ENCODE measurements at regions not wholly inside any gene's neighbourhood (a gene's known extent, or its start where the extent isn't known, plus 50 kb on each side); places are given as distances from the start of the nearest gene placed in this dataset.
A peak's percentile ranks its signal among the peaks of the same experiment; 100 is the strongest.

DNA sequence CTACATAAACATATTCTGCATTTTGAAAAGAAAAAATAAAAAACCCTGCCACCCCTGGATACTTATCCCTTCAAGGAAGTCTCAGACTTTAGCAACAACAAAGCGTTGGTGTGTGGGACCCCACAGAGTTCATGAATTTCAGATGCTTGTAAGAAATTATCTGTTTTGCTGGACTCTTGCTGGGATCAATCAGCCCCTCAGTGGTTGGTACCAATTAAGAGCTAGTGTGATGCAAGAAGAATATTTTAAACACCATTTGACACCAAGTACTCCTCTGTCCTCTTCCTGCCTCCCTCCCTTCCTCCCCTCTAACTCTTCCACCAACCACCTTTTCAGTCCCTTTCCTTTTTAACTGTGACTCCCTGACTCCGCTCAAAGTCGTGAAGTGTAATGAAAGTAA, 51.5 kb downstream of the SST start:
- TF ChIP-seq CTCF (IDR thresholded peaks at IDR 0.05; ENCODE audit: unreplicated experiment): no peak
- H3K9me3 Mint-ChIP-seq: no peaks in the 10 kb centered on the region
- no peaks in the 10 kb centered on the region for H3K36me3 Mint-ChIP-seq
- H3K27me3 Mint-ChIP-seq (ENCODE audit: low read depth): peaks cover 8% of the 10 kb centered on the region
- DNase-seq (ENCODE audit: low spot score in 2 of 2, unreplicated experiment in 2 of 2): no peak
- no peak overlapping the region for H3K27ac Mint-ChIP-seq
- no peaks in the 10 kb centered on the region for H3K4me1 Mint-ChIP-seq
- no peak overlapping the region for H3K4me3 Mint-ChIP-seq

DNA sequence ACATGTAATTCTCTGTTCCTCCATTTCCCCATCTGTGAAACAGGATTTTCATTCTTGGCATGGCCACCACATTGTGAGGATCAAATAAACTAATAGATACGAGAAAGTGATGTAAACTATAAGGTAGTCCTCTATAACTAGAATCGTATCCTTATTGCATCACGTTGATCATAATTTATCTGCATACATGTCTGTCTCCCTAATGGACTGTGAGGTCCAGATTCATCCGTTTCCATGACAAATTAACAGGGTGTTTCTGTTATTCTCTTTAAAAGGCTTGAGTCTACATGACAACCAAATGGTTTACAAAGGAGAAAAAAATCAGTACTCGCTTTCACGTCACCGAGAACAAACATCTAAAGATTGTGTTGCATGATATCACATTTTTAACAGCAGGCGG, 53.0 kb downstream of the SST start:
- Mint-ChIP-seq H3K27me3 (ENCODE audit: low read depth) (peaks cover 8% of the 10 kb centered on the region), H3K4me3 (no peak overlapping the region), H3K9me3 (no peaks in the 10 kb centered on the region)

GRCh38 chr3:187616307-187616972, 53.8 kb downstream of the SST start:
- peak in 1 of 2 experiments; percentile 48 for DNase-seq (ENCODE audit: low spot score in 2 of 2, unreplicated experiment in 2 of 2)
- peaks cover 5% of the 10 kb centered on the region for H3K4me1 Mint-ChIP-seq
- no peak overlapping the region for H3K4me3 Mint-ChIP-seq
- peaks cover 6% of the 10 kb centered on the region for H3K27me3 Mint-ChIP-seq (ENCODE audit: low read depth)
- no peak overlapping the region for H3K27ac Mint-ChIP-seq
- TF ChIP-seq CTCF (IDR thresholded peaks at IDR 0.05; ENCODE audit: unreplicated experiment): peak; percentile 62
- no peaks in the 10 kb centered on the region for H3K36me3 Mint-ChIP-seq
- no peaks in the 10 kb centered on the region for H3K9me3 Mint-ChIP-seq

More for the DNA sequence above, 53.0 kb downstream of the SST start:
- peaks cover 2% of the 10 kb centered on the region for H3K4me1 Mint-ChIP-seq
- H3K27ac Mint-ChIP-seq: no peak overlapping the region
- TF ChIP-seq CTCF (IDR thresholded peaks at IDR 0.05; ENCODE audit: unreplicated experiment): no peak
- no peak for DNase-seq (ENCODE audit: low spot score in 2 of 2, unreplicated experiment in 2 of 2)
- no peaks in the 10 kb centered on the region for H3K36me3 Mint-ChIP-seq

DNA sequence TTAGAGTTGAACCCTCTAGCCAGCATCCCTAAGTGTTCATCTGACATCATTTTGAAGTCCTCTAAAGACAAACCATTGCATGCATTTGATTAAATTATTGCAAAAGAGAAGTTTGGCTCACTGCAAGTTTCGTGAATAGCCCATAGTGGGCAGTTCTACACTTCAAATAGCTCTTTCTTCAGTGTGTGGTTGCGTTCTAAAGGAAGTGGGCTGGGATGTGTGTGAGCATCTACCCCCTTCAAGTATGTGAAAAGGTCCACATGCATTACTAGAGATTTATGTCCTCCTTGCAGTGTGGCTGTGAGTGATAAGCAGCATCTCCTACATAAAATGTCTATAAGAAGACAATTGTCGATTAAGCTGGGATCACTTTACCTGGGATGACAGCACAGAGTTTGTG, 54.6 kb downstream of the SST start:
- TF ChIP-seq CTCF (IDR thresholded peaks at IDR 0.05; ENCODE audit: unreplicated experiment): no peak
- H3K4me1 Mint-ChIP-seq: peaks cover 8% of the 10 kb centered on the region

DNA sequence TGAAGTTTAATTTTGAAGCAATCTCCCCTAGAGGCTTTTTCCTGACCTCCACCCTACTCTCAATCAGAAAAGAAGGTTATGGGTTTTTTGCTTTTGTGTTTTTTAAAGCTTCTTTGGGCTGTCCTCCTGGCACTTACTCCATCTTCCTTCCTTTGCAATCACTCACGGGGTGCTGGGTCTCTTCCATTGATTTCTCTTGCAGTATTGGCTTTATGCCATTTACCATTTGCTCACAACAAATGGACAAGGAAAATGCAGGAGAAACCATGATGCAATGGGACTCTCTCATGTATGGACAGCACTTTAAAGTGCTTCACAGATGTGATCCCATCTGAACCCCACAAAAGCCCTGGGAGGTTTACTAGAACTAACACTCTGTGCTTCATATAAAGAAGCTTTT, 57.5 kb downstream of the SST start:
- Mint-ChIP-seq H3K27me3 (ENCODE audit: low read depth) (peaks cover 8% of the 10 kb centered on the region), H3K4me3 (no peak overlapping the region), H3K9me3 (peaks cover 8% of the 10 kb centered on the region), H3K27ac (no peak overlapping the region), H3K4me1 (peaks cover 11% of the 10 kb centered on the region), H3K36me3 (no peaks in the 10 kb centered on the region)
- DNase-seq (ENCODE audit: low spot score in 2 of 2, unreplicated experiment in 2 of 2): no peak
- no peak for TF ChIP-seq CTCF (IDR thresholded peaks at IDR 0.05; ENCODE audit: unreplicated experiment)

More for the DNA sequence above, 54.6 kb downstream of the SST start:
- Mint-ChIP-seq H3K4me3 (no peak overlapping the region), H3K36me3 (no peaks in the 10 kb centered on the region), H3K27me3 (ENCODE audit: low read depth) (peaks cover 6% of the 10 kb centered on the region), H3K9me3 (no peaks in the 10 kb centered on the region), H3K27ac (no peak overlapping the region)
- DNase-seq (ENCODE audit: low spot score in 2 of 2, unreplicated experiment in 2 of 2): no peak

All from mesothelial cell of epicardium (in vitro differentiated cells).